ENCODE measurements at regions not wholly inside any gene's neighbourhood (a gene's known extent, or its start where the extent isn't known, plus 50 kb on each side); places are given as distances from the start of the nearest gene placed in this dataset.
"Not testable (repeated sequence)": the region's sequence is repeated elsewhere in the genome, so short reads cannot be mapped to it uniquely, and the experiment has no call there.

- no peaks in the 10 kb centered on the region for H3K27me3 ChIP-seq (replicated peaks; ENCODE audit: control insufficient read depth, insufficient read depth, low read length)
- TF ChIP-seq CTCF (IDR thresholded peaks at IDR 0.05; ENCODE audit: insufficient read depth, low read length, poor library complexity, severe bottlenecking) = no peak
- no peak overlapping the region for H3K4me3 ChIP-seq (replicated peaks; ENCODE audit: low read depth, low read length)
- H3K36me3 ChIP-seq (ENCODE audit: control insufficient read depth, insufficient read depth, low read length) = no peaks in the 10 kb centered on the region
- DNase-seq (ENCODE audit: extremely low read depth, insufficient read length) = no peak
Observed at GRCh38 chr11:37451903-37452302, 853.9 kb upstream of the RAG2 start.

DNA sequence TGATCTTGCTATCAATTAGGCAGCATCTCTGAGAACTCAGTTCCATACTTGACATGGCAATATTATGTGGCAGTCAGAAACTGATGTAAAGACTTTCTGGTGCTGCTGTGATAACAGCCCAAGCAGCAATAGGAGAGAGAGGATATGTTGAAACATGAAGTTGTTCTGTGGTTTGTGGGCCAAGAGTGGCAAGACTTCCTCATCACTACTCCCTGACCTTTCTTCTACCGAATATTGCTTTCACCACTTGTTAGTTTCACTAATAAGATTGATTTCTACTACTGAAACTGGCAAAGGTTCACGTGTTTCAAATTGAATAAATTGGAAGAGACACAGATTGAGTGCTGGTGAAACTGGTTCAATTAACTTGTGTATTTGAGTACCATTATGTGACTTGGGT lies 852.6 kb upstream of the RAG2 start:
- Histone ChIP-seq H3K27me3 (replicated peaks; ENCODE audit: control insufficient read depth, insufficient read depth, low read length) (no peaks in the 10 kb centered on the region), H3K4me3 (replicated peaks; ENCODE audit: low read depth, low read length) (no peak overlapping the region), H3K36me3 (ENCODE audit: control insufficient read depth, insufficient read depth, low read length) (no peaks in the 10 kb centered on the region)
- TF ChIP-seq CTCF (IDR thresholded peaks at IDR 0.05; ENCODE audit: insufficient read depth, low read length, poor library complexity, severe bottlenecking) = no peak
- peak; percentile 3 for DNase-seq (ENCODE audit: extremely low read depth, insufficient read length)

- no peak overlapping the region for H3K4me3 ChIP-seq (replicated peaks; ENCODE audit: low read depth, low read length)
- no peaks in the 10 kb centered on the region for H3K36me3 ChIP-seq (ENCODE audit: control insufficient read depth, insufficient read depth, low read length)
- no peak for DNase-seq (ENCODE audit: extremely low read depth, insufficient read length)
- H3K27me3 ChIP-seq (replicated peaks; ENCODE audit: control insufficient read depth, insufficient read depth, low read length) = no peaks in the 10 kb centered on the region
- TF ChIP-seq CTCF (IDR thresholded peaks at IDR 0.05; ENCODE audit: insufficient read depth, low read length, poor library complexity, severe bottlenecking) = peak; percentile 45
Observed at GRCh38 chr11:37449146-37449545, 851.1 kb upstream of the RAG2 start.

DNA sequence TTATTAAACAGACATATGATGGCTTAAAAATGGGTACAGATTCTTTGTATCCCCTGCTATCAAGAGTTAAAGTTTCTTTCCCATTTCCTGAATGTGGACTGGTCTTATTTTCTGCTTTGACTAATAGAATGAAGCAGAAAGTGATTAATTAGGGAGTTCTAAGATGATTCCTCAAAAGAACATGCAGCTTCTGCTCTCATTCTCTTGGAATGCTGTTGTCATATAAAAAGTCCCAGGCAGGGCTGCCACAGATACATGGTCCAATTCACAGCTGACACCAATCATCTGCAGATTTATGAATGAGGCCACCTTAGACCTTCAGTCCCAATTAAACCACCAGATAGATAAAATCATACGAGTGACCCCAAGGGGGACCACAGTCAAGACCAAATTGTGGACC lies 844.5 kb upstream of the RAG2 start:
- DNase-seq (ENCODE audit: extremely low read depth, insufficient read length) = no peak
- H3K4me3 ChIP-seq (replicated peaks; ENCODE audit: low read depth, low read length) = no peak overlapping the region
- no peak for TF ChIP-seq CTCF (IDR thresholded peaks at IDR 0.05; ENCODE audit: insufficient read depth, low read length, poor library complexity, severe bottlenecking)
- H3K36me3 ChIP-seq (ENCODE audit: control insufficient read depth, insufficient read depth, low read length) = no peaks in the 10 kb centered on the region
- no peaks in the 10 kb centered on the region for H3K27me3 ChIP-seq (replicated peaks; ENCODE audit: control insufficient read depth, insufficient read depth, low read length)

- H3K4me3 ChIP-seq (replicated peaks; ENCODE audit: low read depth, low read length); H3K27me3 ChIP-seq (replicated peaks; ENCODE audit: control insufficient read depth, insufficient read depth, low read length); DNase-seq (ENCODE audit: extremely low read depth, insufficient read length); H3K36me3 ChIP-seq (ENCODE audit: control insufficient read depth, insufficient read depth, low read length): not testable (repeated sequence)
Observed at GRCh38 chr11:37431633-37432230, 833.7 kb upstream of the RAG2 start.

GRCh38 chr11:37430966-37431632 lies 833.1 kb upstream of the RAG2 start:
- not testable (repeated sequence) for H3K36me3 ChIP-seq (ENCODE audit: control insufficient read depth, insufficient read depth, low read length); H3K27me3 ChIP-seq (replicated peaks; ENCODE audit: control insufficient read depth, insufficient read depth, low read length); DNase-seq (ENCODE audit: extremely low read depth, insufficient read length); H3K4me3 ChIP-seq (replicated peaks; ENCODE audit: low read depth, low read length)

DNA sequence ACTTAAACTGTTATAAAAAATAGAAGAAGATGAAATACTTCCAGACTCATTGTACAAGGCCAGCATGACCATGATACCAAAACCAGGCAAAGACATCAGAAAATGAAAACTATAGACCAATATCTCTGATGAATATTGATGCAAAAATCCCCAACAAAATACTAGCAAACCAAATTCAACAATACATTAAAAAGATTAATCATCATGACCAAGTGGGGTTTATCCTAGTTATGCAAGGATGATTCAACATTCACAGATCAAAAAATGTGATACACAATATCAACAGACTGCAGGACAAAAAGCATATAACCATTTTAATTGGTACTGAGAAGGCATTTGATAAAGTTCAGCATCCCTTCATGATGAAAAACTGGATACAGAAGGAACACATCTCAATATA lies 824.5 kb upstream of the RAG2 start:
- Histone ChIP-seq H3K4me3 (replicated peaks; ENCODE audit: low read depth, low read length) (no peak overlapping the region), H3K27me3 (replicated peaks; ENCODE audit: control insufficient read depth, insufficient read depth, low read length) (no peaks in the 10 kb centered on the region), H3K36me3 (ENCODE audit: control insufficient read depth, insufficient read depth, low read length) (no peaks in the 10 kb centered on the region)
- no peak for DNase-seq (ENCODE audit: extremely low read depth, insufficient read length)
- TF ChIP-seq CTCF (IDR thresholded peaks at IDR 0.05; ENCODE audit: insufficient read depth, low read length, poor library complexity, severe bottlenecking) = no peak

Data from GM06990 (cell line).